ENCODE measurements at regions not wholly inside any gene's neighbourhood (a gene's known extent, or its start where the extent isn't known, plus 50 kb on each side); places are given as distances from the start of the nearest gene placed in this dataset.

DNA sequence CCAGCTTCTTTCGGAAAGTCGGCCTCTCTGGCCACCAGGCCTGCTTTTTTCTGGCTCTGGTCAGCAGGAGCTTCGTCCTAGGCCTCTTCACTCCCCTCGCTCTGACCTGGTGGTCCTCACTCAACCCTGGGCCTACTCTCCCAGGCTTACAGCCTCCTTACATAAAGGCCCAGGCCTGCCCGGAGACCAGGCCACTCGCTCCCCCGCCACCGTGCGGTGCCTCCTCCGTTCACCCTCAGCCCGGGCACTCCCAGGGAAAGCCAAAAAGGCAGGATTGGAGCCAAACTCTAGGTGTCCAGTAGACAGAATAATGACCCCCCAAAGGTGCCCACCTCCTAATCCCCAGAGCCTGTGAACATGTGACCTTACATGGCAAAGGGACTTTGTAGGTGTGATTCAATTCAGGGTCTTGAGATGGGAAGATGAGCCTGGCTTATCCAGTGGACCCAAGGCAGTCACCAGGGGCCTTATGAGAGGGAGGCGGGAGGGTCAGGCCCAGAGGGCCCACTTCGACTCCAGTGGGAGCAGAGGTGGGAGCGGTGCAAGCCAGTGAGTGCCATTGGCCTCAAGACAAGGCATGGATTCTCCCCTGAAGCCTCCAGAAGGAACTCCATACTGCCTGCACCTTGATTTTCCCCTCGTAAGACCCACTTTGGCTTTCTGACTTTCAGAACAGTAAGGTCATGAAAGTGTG is 118.6 kb upstream of the PTPN1 start:
- Histone ChIP-seq H3K4me1 (ENCODE audit: control insufficient read depth in 1 of 2, insufficient read depth in 2 of 2, low read length in 2 of 2) (peaks cover 0 to 2% of the 10 kb centered on the region in 2 experiments), H4K8ac (ENCODE audit: low read depth, low read length) (no peak overlapping the region), H2BK120ac (ENCODE audit: insufficient read depth, low read length, poor library complexity) (no peak overlapping the region), H4K91ac (ENCODE audit: low read depth, low read length) (no peak overlapping the region), H3K36me3 (ENCODE audit: control insufficient read depth in 1 of 2, insufficient read depth in 2 of 2, low read length in 2 of 2) (no peaks in the 10 kb centered on the region), H4K12ac (ENCODE audit: low read depth, low read length) (no peak overlapping the region), H3K27ac (ENCODE audit: low read depth, low read length) (no peak overlapping the region), H3K27me3 (ENCODE audit: insufficient read depth, low read length) (no peaks in the 10 kb centered on the region), H2AFZ (ENCODE audit: insufficient read depth, low read length, poor library complexity) (no peak overlapping the region), H3K9me3 (ENCODE audit: insufficient read depth, low read depth, low read length) (no peaks in the 10 kb centered on the region), H2AK5ac (ENCODE audit: low read length) (no peak overlapping the region), H3K79me1 (ENCODE audit: low read length) (no peaks in the 10 kb centered on the region), H2BK5ac (ENCODE audit: low read depth, low read length, poor library complexity) (no peak overlapping the region), H3K4me2 (ENCODE audit: low read length) (no peak overlapping the region), H3K79me2 (ENCODE audit: control insufficient read depth, insufficient read depth, low read length, poor library complexity) (no peaks in the 10 kb centered on the region), H3K18ac (ENCODE audit: low read length) (no peak overlapping the region), H3K14ac (ENCODE audit: low read length) (no peak overlapping the region), H3K4me3 (ENCODE audit: low read depth, low read length) (no peak overlapping the region), H3K23ac (ENCODE audit: low read length) (no peak overlapping the region), H2BK12ac (ENCODE audit: low read length) (no peak overlapping the region), H3K4ac (ENCODE audit: low read depth, low read length) (no peak overlapping the region), H3K9ac (ENCODE audit: low read length) (no peak overlapping the region)
- no peak for DNase-seq
- WGBS (ENCODE audit: extremely low coverage, insufficient coverage, insufficient read length), result no CpG with 5 or more reads among the region's 15 CpGs

GRCh38 chr20:50392138-50392866 is 117.9 kb upstream of the PTPN1 start:
- Histone ChIP-seq H2BK5ac (ENCODE audit: low read depth, low read length, poor library complexity) (no peak overlapping the region), H2AFZ (ENCODE audit: insufficient read depth, low read length, poor library complexity) (no peak overlapping the region), H3K4me3 (ENCODE audit: low read depth, low read length) (peak overlapping the region; percentile 40), H3K27me3 (ENCODE audit: insufficient read depth, low read length) (no peaks in the 10 kb centered on the region), H3K4ac (ENCODE audit: low read depth, low read length) (no peak overlapping the region), H3K4me1 (ENCODE audit: control insufficient read depth in 1 of 2, insufficient read depth in 2 of 2, low read length in 2 of 2) (peaks cover 0 to 2% of the 10 kb centered on the region in 2 experiments), H4K8ac (ENCODE audit: low read depth, low read length) (no peak overlapping the region), H4K12ac (ENCODE audit: low read depth, low read length) (no peak overlapping the region), H3K79me1 (ENCODE audit: low read length) (no peaks in the 10 kb centered on the region), H3K9ac (ENCODE audit: low read length) (no peak overlapping the region), H3K79me2 (ENCODE audit: control insufficient read depth, insufficient read depth, low read length, poor library complexity) (no peaks in the 10 kb centered on the region), H3K4me2 (ENCODE audit: low read length) (no peak overlapping the region), H2BK12ac (ENCODE audit: low read length) (no peak overlapping the region), H3K23ac (ENCODE audit: low read length) (peak overlapping the region; percentile 19), H3K36me3 (ENCODE audit: control insufficient read depth in 1 of 2, insufficient read depth in 2 of 2, low read length in 2 of 2) (no peaks in the 10 kb centered on the region), H3K18ac (ENCODE audit: low read length) (no peak overlapping the region), H3K14ac (ENCODE audit: low read length) (no peak overlapping the region), H4K91ac (ENCODE audit: low read depth, low read length) (no peak overlapping the region), H2AK5ac (ENCODE audit: low read length) (no peak overlapping the region), H2BK120ac (ENCODE audit: insufficient read depth, low read length, poor library complexity) (no peak overlapping the region), H3K9me3 (ENCODE audit: insufficient read depth, low read depth, low read length) (no peaks in the 10 kb centered on the region), H3K27ac (ENCODE audit: low read depth, low read length) (no peak overlapping the region)
- no peak for DNase-seq
- WGBS (ENCODE audit: extremely low coverage, insufficient coverage, insufficient read length), result no CpG with 5 or more reads among the region's 9 CpGs

DNA sequence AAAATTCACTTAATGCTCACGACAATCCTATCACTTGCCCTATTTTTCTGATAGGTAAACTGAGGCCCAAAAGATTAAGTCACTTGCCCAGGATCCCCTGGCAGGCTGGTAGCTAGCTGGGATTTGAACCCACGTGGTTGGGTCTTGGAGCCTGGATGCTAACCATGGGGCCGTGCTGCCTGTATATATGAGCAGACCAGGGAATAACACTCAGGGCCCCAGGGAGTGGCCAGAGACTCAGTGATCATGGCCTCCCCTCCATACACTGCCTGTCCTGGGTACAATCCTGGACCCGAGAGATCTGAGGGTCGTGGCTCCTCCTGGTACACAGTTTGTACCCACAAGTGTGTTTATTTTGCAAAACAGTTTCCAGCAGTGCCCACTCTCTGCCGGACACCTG is 116.9 kb upstream of the PTPN1 start:
- no peak overlapping the region for H3K27ac ChIP-seq (ENCODE audit: low read depth, low read length)
- no peak overlapping the region for H3K4me3 ChIP-seq (ENCODE audit: low read depth, low read length)
- no peak overlapping the region for H4K12ac ChIP-seq (ENCODE audit: low read depth, low read length)
- H3K23ac ChIP-seq (ENCODE audit: low read length), result no peak overlapping the region
- no peak overlapping the region for H2AK5ac ChIP-seq (ENCODE audit: low read length)
- no peak overlapping the region for H3K14ac ChIP-seq (ENCODE audit: low read length)
- H3K4me2 ChIP-seq (ENCODE audit: low read length), result no peak overlapping the region
- H3K27me3 ChIP-seq (ENCODE audit: insufficient read depth, low read length), result no peaks in the 10 kb centered on the region
- WGBS (ENCODE audit: extremely low coverage, insufficient coverage, insufficient read length), result no CpG with 5 or more reads among the region's 6 CpGs
- no peaks in the 10 kb centered on the region for H3K79me1 ChIP-seq (ENCODE audit: low read length)
- H3K9ac ChIP-seq (ENCODE audit: low read length), result no peak overlapping the region
- no peak for DNase-seq
- no peak overlapping the region for H4K91ac ChIP-seq (ENCODE audit: low read depth, low read length)
- H3K18ac ChIP-seq (ENCODE audit: low read length), result no peak overlapping the region
- H2BK120ac ChIP-seq (ENCODE audit: insufficient read depth, low read length, poor library complexity), result no peak overlapping the region
- H2BK12ac ChIP-seq (ENCODE audit: low read length), result no peak overlapping the region
- H3K4me1 ChIP-seq (ENCODE audit: control insufficient read depth in 1 of 2, insufficient read depth in 2 of 2, low read length in 2 of 2), result peaks cover 0 to 2% of the 10 kb centered on the region in 2 experiments
- no peaks in the 10 kb centered on the region for H3K9me3 ChIP-seq (ENCODE audit: insufficient read depth, low read depth, low read length)
- no peak overlapping the region for H4K8ac ChIP-seq (ENCODE audit: low read depth, low read length)
- H2AFZ ChIP-seq (ENCODE audit: insufficient read depth, low read length, poor library complexity), result no peak overlapping the region
- no peaks in the 10 kb centered on the region for H3K36me3 ChIP-seq (ENCODE audit: control insufficient read depth in 1 of 2, insufficient read depth in 2 of 2, low read length in 2 of 2)
- no peaks in the 10 kb centered on the region for H3K79me2 ChIP-seq (ENCODE audit: control insufficient read depth, insufficient read depth, low read length, poor library complexity)
- no peak overlapping the region for H2BK5ac ChIP-seq (ENCODE audit: low read depth, low read length, poor library complexity)
- H3K4ac ChIP-seq (ENCODE audit: low read depth, low read length), result no peak overlapping the region

DNA sequence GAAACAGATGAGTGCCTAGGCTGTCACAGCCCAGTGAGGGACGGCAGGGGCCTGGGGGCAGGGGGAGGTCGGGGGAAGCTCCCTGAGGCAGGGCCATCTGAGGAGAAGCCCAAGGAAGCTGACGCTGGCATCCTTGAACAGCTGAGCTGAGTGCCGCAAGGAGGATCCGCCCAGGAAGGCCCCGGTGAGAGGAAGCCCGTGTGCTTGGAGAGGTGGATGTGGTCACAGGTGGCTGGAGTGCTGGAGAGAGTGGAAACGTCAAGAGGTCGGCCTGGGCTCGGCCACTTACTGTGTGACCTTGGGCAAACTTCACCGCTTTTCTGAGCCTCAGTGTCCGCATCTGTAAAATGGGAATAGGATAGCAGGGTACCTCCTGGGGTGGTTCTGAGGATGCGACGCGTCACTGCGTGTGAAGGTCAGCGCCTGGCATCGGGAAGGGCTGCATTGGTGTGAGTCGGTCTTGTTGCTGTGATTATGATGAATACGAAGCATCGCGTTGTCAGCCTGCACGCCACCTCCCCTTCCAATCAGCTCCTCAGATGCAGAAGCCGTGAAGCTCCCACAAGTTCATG is 116.1 kb upstream of the PTPN1 start:
- H4K12ac ChIP-seq (ENCODE audit: low read depth, low read length), result no peak overlapping the region
- peaks cover 0 to 2% of the 10 kb centered on the region in 2 experiments for H3K4me1 ChIP-seq (ENCODE audit: control insufficient read depth in 1 of 2, insufficient read depth in 2 of 2, low read length in 2 of 2)
- no peak overlapping the region for H3K18ac ChIP-seq (ENCODE audit: low read length)
- no peak overlapping the region for H2BK12ac ChIP-seq (ENCODE audit: low read length)
- H3K4me2 ChIP-seq (ENCODE audit: low read length), result no peak overlapping the region
- H3K9ac ChIP-seq (ENCODE audit: low read length), result no peak overlapping the region
- no peak for DNase-seq
- H3K79me1 ChIP-seq (ENCODE audit: low read length), result no peaks in the 10 kb centered on the region
- H3K27ac ChIP-seq (ENCODE audit: low read depth, low read length), result no peak overlapping the region
- no peak overlapping the region for H2AFZ ChIP-seq (ENCODE audit: insufficient read depth, low read length, poor library complexity)
- no peak overlapping the region for H3K4ac ChIP-seq (ENCODE audit: low read depth, low read length)
- no peaks in the 10 kb centered on the region for H3K79me2 ChIP-seq (ENCODE audit: control insufficient read depth, insufficient read depth, low read length, poor library complexity)
- H2BK120ac ChIP-seq (ENCODE audit: insufficient read depth, low read length, poor library complexity), result no peak overlapping the region
- no peaks in the 10 kb centered on the region for H3K27me3 ChIP-seq (ENCODE audit: insufficient read depth, low read length)
- WGBS (ENCODE audit: extremely low coverage, insufficient coverage, insufficient read length), result no CpG with 5 or more reads among the region's 24 CpGs
- H4K8ac ChIP-seq (ENCODE audit: low read depth, low read length), result no peak overlapping the region
- no peaks in the 10 kb centered on the region for H3K9me3 ChIP-seq (ENCODE audit: insufficient read depth, low read depth, low read length)
- H3K4me3 ChIP-seq (ENCODE audit: low read depth, low read length), result no peak overlapping the region
- no peak overlapping the region for H3K23ac ChIP-seq (ENCODE audit: low read length)
- no peaks in the 10 kb centered on the region for H3K36me3 ChIP-seq (ENCODE audit: control insufficient read depth in 1 of 2, insufficient read depth in 2 of 2, low read length in 2 of 2)
- H4K91ac ChIP-seq (ENCODE audit: low read depth, low read length), result no peak overlapping the region
- no peak overlapping the region for H2BK5ac ChIP-seq (ENCODE audit: low read depth, low read length, poor library complexity)
- no peak overlapping the region for H2AK5ac ChIP-seq (ENCODE audit: low read length)
- H3K14ac ChIP-seq (ENCODE audit: low read length), result no peak overlapping the region
